DND-41 (cell line): ENCODE measurements at regions not wholly inside any gene's neighbourhood (a gene's known extent, or its start where the extent isn't known, plus 50 kb on each side); places are given as distances from the start of the nearest gene placed in this dataset.

ENCODE experiments used
- EZH2 ChIP-seq: IDR thresholded peaks from 3 replicates; pipeline ENCODE4 v1.6.1; 2012; ENCODE audit warnings: borderline replicate concordance, low read depth, mild to moderate bottlenecking, moderate library complexity, low read length, inconsistent platforms; ENCODE audit not compliant: severe bottlenecking
- TF ChIP-seq, protein P1 (sequence below): IDR thresholded peaks from 2 replicates; pipeline ENCODE4 v1.5.1; 2012; ENCODE audit warnings: borderline replicate concordance, low read length, moderate library complexity, mild to moderate bottlenecking; ENCODE audit not compliant: poor library complexity, severe bottlenecking; ENCODE audit errors: extremely low read depth

DNA sequence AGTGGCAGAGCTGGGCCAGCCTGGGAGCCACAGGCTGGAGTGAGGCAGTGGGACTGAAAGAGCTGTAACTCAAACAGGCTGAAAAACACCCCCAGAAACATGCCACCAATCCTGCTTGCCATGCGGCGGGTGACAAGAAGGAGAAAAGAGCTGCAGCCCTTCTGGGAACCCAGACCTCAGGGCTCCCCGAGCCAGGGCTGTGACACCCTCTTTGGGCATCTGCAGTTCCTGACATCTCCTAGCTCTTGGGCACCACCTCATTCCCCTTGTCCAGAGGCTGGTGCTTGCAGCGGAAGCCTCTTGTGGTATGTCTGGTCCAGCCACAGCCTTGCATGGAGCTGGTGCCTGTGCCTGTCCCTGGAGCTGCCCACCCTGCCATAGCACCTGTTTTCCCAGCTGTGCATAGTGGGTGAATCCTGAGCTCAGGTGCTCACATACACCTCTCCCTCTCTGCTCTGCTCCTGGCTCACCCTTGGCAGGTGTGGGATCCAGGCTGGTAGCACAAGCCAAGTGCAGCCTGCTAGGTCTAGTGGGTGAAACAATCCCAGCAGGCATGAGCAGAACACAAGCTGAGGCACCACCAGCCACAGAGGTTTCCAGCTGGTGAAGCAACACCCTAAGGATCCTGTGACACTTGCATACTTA is 149.0 kb downstream of the CXXC4 start:
- TF ChIP-seq, protein P1, sequence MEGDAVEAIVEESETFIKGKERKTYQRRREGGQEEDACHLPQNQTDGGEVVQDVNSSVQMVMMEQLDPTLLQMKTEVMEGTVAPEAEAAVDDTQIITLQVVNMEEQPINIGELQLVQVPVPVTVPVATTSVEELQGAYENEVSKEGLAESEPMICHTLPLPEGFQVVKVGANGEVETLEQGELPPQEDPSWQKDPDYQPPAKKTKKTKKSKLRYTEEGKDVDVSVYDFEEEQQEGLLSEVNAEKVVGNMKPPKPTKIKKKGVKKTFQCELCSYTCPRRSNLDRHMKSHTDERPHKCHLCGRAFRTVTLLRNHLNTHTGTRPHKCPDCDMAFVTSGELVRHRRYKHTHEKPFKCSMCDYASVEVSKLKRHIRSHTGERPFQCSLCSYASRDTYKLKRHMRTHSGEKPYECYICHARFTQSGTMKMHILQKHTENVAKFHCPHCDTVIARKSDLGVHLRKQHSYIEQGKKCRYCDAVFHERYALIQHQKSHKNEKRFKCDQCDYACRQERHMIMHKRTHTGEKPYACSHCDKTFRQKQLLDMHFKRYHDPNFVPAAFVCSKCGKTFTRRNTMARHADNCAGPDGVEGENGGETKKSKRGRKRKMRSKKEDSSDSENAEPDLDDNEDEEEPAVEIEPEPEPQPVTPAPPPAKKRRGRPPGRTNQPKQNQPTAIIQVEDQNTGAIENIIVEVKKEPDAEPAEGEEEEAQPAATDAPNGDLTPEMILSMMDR = no peak
- no peak for TF ChIP-seq EZH2
